D341Med (cell line): ENCODE measurements at regions not wholly inside any gene's neighbourhood (a gene's known extent, or its start where the extent isn't known, plus 50 kb on each side); places are given as distances from the start of the nearest gene placed in this dataset.

ENCODE experiments used
- DNase-seq: peaks from one replicate; pipeline ENCODE4 v3.0.0; 2012; ENCODE audit warnings: low spot score

DNA sequence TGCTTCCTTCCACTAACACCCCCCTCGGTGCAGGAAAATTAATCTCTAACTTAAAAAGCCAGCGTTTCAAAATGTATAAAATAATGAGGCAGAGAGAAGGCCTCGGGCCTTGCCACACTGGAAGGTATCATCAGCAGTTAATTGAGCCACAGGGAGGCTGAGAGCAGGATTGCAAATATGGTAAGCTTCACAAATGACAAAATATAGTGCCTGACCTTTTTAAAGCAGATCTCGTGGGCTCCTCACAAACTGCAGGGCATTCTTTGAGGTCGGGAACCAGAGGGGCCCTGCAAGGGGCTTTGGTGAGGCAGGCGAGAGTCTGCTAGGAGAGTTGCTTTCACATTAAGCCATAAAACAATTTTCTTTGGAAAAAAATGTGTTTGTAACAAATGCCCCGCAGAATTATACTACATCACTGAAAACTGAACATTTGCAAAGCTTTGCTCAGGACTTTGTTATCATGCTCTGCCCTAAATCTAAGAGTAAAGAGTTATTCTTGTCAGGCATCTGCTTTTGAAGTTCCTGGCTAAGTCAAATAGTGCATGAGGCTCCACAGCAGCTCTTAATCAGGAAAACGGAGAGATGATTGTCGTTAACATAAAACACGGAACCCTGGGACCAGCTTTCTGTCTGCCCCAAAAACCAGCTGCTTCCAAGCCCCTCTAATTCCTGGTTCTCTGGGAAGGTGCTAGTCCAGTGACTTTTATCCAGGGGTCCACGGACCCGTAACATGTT is 61.4 kb upstream of the SYT13 start:
- no peak for DNase-seq

DNA sequence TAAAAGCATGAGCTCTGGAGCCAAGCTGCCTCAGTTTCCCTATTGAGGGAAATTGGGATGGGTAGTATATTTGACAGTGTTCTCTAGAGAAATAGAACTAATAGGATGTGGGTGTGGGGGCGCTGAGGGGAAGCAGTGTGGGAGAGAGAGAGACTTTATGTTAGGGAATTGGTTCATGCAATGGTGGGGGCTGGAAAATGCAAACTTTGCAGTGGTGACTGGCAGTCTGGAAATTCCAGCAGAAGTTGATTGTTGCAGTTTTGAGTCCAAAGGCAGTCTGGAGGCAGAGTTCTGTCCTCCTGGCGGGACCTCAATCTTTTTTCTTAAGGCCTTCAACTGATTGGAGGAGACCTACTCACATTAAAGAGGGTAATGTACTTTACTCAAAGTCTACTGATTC is 59.4 kb upstream of the SYT13 start:
- DNase-seq = no peak

DNA sequence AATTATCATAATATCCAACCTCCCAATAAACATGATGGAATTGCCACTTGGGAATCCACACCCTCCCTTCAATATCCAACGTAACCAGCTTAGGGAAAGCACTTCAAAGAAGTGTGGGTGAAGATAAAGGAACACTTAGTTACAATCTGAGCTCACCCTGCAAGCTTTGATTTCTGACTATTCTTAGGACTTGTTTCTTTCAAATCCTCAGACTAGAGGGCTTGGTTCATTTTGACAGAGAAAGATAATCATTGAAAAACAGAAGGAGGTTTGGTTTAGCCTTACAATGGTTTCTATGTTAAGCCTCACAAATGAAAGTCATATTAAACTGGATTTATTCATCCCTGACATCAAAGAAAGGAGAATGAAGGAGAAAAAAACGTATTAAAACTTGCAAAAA is 57.9 kb upstream of the SYT13 start:
- DNase-seq = no peak

DNA sequence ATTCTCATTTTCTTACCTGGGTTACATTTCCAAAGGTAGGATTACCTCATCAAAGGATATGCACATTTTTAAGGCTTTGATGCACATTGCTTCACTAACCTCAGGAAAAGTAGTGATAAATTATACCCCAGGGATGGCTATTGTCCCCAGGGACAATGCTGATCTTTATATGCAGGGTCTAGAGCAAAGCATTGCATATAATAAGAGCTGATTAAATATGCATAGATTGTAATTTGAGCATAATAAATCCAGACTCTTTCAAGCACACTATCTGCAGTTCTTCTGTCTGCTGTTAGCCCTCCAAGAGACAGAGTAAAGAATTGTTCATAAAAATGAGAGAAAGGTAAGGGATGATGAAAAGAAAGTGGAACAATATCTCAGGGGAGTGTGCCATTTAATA is 57.3 kb upstream of the SYT13 start:
- DNase-seq = no peak

DNA sequence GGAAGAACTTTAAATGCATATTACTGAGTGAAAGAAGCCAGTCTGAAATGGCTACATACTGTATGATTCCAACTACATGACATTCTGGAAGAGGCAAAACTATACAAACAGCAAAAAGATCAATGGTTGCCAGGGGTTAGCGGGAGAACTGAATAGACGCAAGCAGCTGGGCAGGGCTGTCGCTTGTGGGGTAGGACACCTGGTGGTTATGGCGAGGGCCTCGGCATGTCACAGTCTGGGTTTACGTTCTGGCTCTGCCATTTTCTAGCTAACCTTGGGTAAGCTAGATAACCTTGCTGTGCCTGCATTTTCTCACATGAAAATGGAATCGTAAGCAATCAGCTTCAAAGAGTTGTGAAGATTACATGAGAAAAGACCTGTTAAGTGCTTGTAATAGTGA is 55.2 kb upstream of the SYT13 start:
- no peak for DNase-seq

DNA sequence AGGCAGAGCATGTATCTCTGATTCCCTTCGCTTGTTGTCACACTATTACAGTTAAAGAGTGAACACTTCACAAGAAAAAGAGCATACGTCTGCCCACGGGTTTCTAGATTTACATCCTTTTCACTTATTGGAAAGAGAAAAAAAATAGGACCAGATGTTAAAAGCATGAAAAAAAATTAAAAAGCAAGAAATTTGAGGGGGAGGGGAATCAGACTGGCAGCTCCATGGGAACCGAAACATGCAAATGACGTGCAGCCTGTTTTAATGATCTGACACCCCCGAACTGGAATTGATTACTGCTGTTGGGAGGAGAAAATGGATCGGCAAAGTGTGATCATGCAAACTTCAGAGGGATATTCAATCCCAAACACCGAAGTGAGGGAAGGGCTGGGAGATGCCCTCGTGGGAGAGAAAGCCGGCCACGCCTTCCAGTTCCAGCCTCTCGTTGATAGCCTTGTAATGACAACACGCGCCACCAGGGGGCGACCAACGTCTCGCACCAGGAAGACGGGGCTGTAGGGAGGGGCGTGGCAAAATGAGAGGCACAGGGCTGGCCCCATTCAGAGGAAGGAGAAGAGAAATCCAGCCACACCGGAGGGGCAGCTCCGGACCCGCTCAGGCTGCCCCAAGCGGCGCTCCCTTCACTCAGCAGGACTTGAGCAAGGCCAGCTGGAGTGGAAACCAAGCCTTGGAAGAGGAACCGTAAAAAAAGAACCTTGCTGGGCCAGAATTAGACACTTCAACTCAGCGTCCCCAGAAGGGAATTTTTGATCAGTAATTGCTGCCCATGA is 53.8 kb upstream of the SYT13 start:
- DNase-seq = peak; percentile 93

DNA sequence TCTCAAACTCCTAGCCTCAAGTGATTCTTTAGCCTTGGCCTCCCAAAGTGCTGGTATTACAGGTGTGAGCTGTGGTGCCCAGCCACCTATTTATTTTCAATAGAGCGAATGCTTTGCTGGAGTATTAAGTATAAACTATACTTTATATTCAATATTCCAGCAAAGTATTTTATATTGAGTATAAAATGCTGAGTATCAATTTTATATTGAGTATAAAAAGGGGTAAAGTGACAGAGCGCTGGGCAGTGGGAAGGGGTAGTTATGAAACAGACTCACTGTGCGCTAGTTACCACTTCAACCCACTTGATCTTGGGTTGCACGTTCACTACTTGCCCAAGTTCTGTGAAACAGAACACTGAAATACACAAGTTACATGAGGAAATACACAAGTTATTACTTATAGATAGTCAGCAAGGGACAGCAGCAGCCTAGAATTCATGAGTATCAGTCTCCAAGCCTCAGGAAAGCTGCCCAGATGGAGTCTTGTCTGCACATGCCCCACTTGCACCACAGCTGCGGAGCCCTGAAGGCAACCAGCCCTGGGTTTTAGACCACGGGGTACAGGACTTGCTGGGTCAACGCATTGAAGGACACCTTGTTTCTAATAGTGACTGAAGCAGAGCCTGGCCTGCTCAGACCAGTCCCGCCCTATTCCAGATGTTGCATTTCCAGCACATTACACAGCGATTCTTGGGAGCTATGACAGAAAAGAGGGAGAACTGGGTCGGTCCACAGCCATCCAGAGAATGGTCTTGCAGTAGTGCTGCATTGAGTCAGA is 51.6 kb upstream of the SYT13 start:
- no peak for DNase-seq

DNA sequence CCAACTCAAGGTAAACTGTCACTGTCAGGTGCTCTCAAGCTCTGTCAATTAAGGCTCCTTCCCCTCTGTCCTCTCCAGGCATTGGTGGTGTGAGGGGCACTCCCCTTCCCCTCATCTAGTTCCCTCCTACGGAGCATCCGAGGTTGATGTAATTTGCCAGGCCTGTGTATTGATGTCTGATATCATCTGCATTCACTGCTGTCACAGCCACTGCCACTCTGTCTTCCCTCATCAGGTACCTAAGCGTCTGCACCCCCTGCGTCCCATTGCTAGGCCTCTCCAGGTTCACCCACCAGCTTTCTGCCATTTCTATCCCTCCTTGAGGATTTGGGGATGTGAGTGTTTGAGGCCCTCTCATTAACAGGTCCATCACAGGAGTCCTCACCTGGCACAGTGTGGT is 50.0 kb upstream of the SYT13 start:
- DNase-seq = no peak
